IMR-90 (cell line): ENCODE measurements at regions not wholly inside any gene's neighbourhood (a gene's known extent, or its start where the extent isn't known, plus 50 kb on each side); places are given as distances from the start of the nearest gene placed in this dataset.

Experiments
- ATAC-seq: fragments of 200-7000 bp; cut with Tn5 transposase; 2 replicates; pipeline ENCODE4 v1.9.1; 2020; ENCODE audit warnings: low read depth, mild to moderate bottlenecking, moderate library complexity
- BruUV-seq: library from RNA; stranded (reverse); fragments of 400-500 nt; replicated peaks from 2 replicates; lab custom pipeline; 2021; lab: Mats Ljungman, UMichigan
- CTCF ChIA-PET: fragments of 300-600 bp; formaldehyde crosslinking; extraction: SDS; loops from one replicate; lab custom pipeline; 2021; ENCODE audit warnings: antibody characterized with exemption; lab: Yijun Ruan, JAX
- POLR2A ChIA-PET: fragments of 300-600 bp; sonication (Branson Sonifier 250); formaldehyde crosslinking; loops from one replicate; lab custom pipeline; 2022; ENCODE audit warnings: antibody characterized with exemption; ENCODE audit not compliant: unreplicated experiment; lab: Charles Lee
- DNase-seq: peaks from one replicate; pipeline ENCODE4 v3.0.0; 2013
- H2AFZ ChIP-seq: replicated peaks from 2 replicates; pipeline ENCODE3; 2013; ENCODE audit warnings: low read length, mild to moderate bottlenecking; ENCODE audit not compliant: poor library complexity
- H2AK5ac ChIP-seq: 2 replicates; pipeline ENCODE4 v1.6.1; 2013; ENCODE audit warnings: low read depth, low read length, inconsistent platforms
- H2AK9ac ChIP-seq: replicated peaks from 2 replicates; pipeline ENCODE3; 2013; ENCODE audit warnings: mild to moderate bottlenecking, low read depth, low read length, moderate library complexity; ENCODE audit not compliant: poor library complexity
- H2BK120ac ChIP-seq: 2 replicates; pipeline ENCODE4 v1.6.1; 2013; ENCODE audit warnings: low read depth, low read length, inconsistent platforms
- H2BK15ac ChIP-seq: 3 replicates; pipeline ENCODE4 v1.6.1; 2013; ENCODE audit warnings: low read depth, low read length, inconsistent platforms
- H2BK20ac ChIP-seq: 2 replicates; pipeline ENCODE4 v1.6.1; 2013; ENCODE audit warnings: low read depth, mild to moderate bottlenecking, inconsistent platforms, low read length, moderate library complexity
- H2BK5ac ChIP-seq: 2 replicates; pipeline ENCODE4 v1.6.1; 2013; ENCODE audit warnings: mild to moderate bottlenecking, low read depth, low read length, inconsistent platforms; ENCODE audit not compliant: poor library complexity, severe bottlenecking
- H3K14ac ChIP-seq: replicated peaks from 2 replicates; pipeline ENCODE4 v1.6.1; 2013; ENCODE audit warnings: low read depth, low read length, inconsistent platforms
- H3K18ac ChIP-seq: 2 replicates; pipeline ENCODE4 v1.6.1; 2013; ENCODE audit warnings: low read depth, low read length, control low read depth
- H3K23ac ChIP-seq: 2 replicates; pipeline ENCODE4 v1.6.1; 2013; ENCODE audit warnings: low read depth, low read length, inconsistent platforms
- H3K27ac ChIP-seq: 2 replicates; pipeline ENCODE4 v1.5.1; 2013; ENCODE audit warnings: mild to moderate bottlenecking, control low read depth, low read length; ENCODE audit not compliant: insufficient read depth
- H3K27me3 ChIP-seq: 2 replicates; pipeline ENCODE4 v1.6.1; 2013; ENCODE audit warnings: low read length; ENCODE audit not compliant: control insufficient read depth, insufficient read depth
- H3K36me3 ChIP-seq: 2 replicates; pipeline ENCODE4 v1.6.1; 2013; ENCODE audit warnings: low read length, mixed read lengths; ENCODE audit not compliant: control insufficient read depth, insufficient read depth
- H3K4ac ChIP-seq: 2 replicates; pipeline ENCODE4 v1.6.1; 2013; ENCODE audit warnings: low read depth, low read length, inconsistent platforms
- H3K4me1 ChIP-seq: 2 replicates; pipeline ENCODE4 v1.6.1; 2013; ENCODE audit warnings: low read length, mixed read lengths; ENCODE audit not compliant: control insufficient read depth, insufficient read depth
- H3K4me2 ChIP-seq: 2 replicates; pipeline ENCODE4 v1.6.1; 2013; ENCODE audit warnings: low read depth, mild to moderate bottlenecking, control low read depth, low read length, moderate library complexity
- H3K4me3 ChIP-seq: 2 replicates; pipeline ENCODE4 v1.5.1; 2013; ENCODE audit warnings: low read depth, mild to moderate bottlenecking, control low read depth, low read length, moderate library complexity; ENCODE audit not compliant: insufficient read depth
- H3K56ac ChIP-seq: 2 replicates; pipeline ENCODE4 v1.6.1; 2013; ENCODE audit warnings: low read length, inconsistent platforms; ENCODE audit not compliant: insufficient read depth; ENCODE audit errors: extremely low read depth
- H3K79me1 ChIP-seq, 2 experiments: 2 replicates each; pipeline ENCODE4 v1.6.1; 2013; ENCODE audit warnings: low read length in 2 of 2, inconsistent platforms in 1 of 2, low read depth in 1 of 2
- H3K9ac ChIP-seq: 2 replicates; pipeline ENCODE4 v1.6.1; 2013; ENCODE audit warnings: low read depth, low read length, control low read depth
- H3K9me1 ChIP-seq: 2 replicates; pipeline ENCODE4 v1.6.1; 2013; ENCODE audit warnings: low read length, inconsistent platforms; ENCODE audit not compliant: insufficient read depth
- H3K9me3 ChIP-seq: 2 replicates; pipeline ENCODE4 v1.6.1; 2013; ENCODE audit warnings: low read length; ENCODE audit not compliant: control insufficient read depth, insufficient read depth
- H4K20me1 ChIP-seq: 2 replicates; pipeline ENCODE4 v1.6.1; 2013; ENCODE audit warnings: low read length, inconsistent platforms; ENCODE audit not compliant: insufficient read depth
- H4K5ac ChIP-seq: 2 replicates; pipeline ENCODE4 v1.6.1; 2013; ENCODE audit warnings: mild to moderate bottlenecking, low read depth, low read length, control low read depth
- H4K8ac ChIP-seq, 2 experiments: 2 replicates each; pipeline ENCODE4 v1.6.1; 2013; ENCODE audit warnings: low read depth in 2 of 2, low read length in 2 of 2, control low read depth in 1 of 2, inconsistent platforms in 1 of 2
- H4K91ac ChIP-seq: 2 replicates; pipeline ENCODE4 v1.6.1; 2013; ENCODE audit warnings: low read depth, low read length, inconsistent platforms; ENCODE audit not compliant: insufficient read depth
- CHD1 ChIP-seq: IDR thresholded peaks from 2 replicates; pipeline ENCODE4 v1.6.1; 2012; ENCODE audit warnings: low read depth, low read length, improper control_type of control experiment
- FOS ChIP-seq: fragments of 150-350 bp; IDR thresholded peaks from 2 replicates; pipeline ENCODE4 v1.6.1; 2016; ENCODE audit warnings: low read depth, low read length
- MAFK ChIP-seq: IDR thresholded peaks from 2 replicates; pipeline ENCODE4 v1.6.1; 2012; ENCODE audit warnings: low read depth, low read length, improper control_type of control experiment
- WGBS, 2 experiments: methylation state at CpG; one replicate each; pipeline versions ENCODE4 v1.1.5 to v1.1.7; 2013; ENCODE audit warnings: missing lambda C conversion rate in 2 of 2; ENCODE audit not compliant: insufficient read length in 1 of 2; ENCODE audit errors: extremely low coverage in 2 of 2; 5-methylcytosine and 5-hydroxymethylcytosine counted together
- dilution Hi-C: fragments of 300-500 bp; cut with HindIII; formaldehyde crosslinking; loops from one replicate; pipeline ENCODE4 v1.14.3; 2018; ENCODE audit warnings: low sequenced_read_pairs; ENCODE audit not compliant: unreplicated experiment
- in situ Hi-C: fragments of 300-500 bp; cut with MboI; formaldehyde crosslinking; loops from 3 replicates; pipeline ENCODE4 v1.14.3; 2019; ENCODE audit warnings: low sequenced_read_pairs, inconsistent platforms, mixed read lengths
- intact Hi-C: fragments of 100-400 bp; cut with micrococcal nuclease; formaldehyde crosslinking; loops from 2 replicates; pipeline ENCODE4 v1.10.0; 2022
- TF ChIP-seq, protein P1 (sequence below): conservative IDR thresholded peaks from 2 replicates; pipeline ENCODE4 v1.5.1; 2012; ENCODE audit warnings: mild to moderate bottlenecking, low read depth, low read length, improper control_type of control experiment
- TF ChIP-seq, protein P2 (sequence below): fragments of 150-350 bp; IDR thresholded peaks from 2 replicates; pipeline ENCODE4 v1.6.1; 2016; ENCODE audit warnings: low read depth, mild to moderate bottlenecking, low read length, moderate library complexity, borderline replicate concordance
- TF ChIP-seq, protein P3 (sequence below): fragments of 150-350 bp; IDR thresholded peaks from 2 replicates; pipeline ENCODE4 v1.6.1; 2017; ENCODE audit warnings: mild to moderate bottlenecking, antibody characterized with exemption, low read length, low read depth

DNA sequence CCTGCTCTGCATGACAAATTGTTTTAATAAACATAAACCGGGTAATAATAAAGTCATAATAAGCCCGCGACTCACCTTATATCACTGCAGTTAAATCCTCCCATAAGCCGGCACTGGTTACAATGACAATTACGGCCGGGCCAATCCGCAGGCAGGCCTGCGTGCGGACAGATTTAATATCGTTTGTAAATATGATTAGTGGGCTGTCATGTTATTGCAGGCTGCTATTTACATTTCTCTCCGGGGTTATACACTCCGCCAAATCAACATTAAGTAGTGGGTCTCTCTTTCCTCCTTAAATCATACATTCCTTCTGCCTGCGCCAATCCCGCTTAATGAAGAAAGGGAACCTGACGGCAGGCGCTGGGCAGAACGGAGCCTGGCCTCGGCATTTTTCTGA is 51.8 kb upstream of the LMO1 start:
- no peak for DNase-seq

More for the DNA sequence above, 51.8 kb upstream of the LMO1 start:
- BruUV-seq: no TSS peak
- H3K4me1 ChIP-seq: no peaks in the 10 kb centered on the region
- peaks cover 41% of the 10 kb centered on the region for H3K27me3 ChIP-seq
- no peaks in the 10 kb centered on the region for H3K9me3 ChIP-seq
- H3K56ac ChIP-seq: no peak overlapping the region
- no peak overlapping the region for H2BK15ac ChIP-seq
- WGBS, 2 experiments: no CpG with 5 or more reads among the region's 18 CpGs
- H4K20me1 ChIP-seq: no peaks in the 10 kb centered on the region
- no peaks in the 10 kb centered on the region for H3K36me3 ChIP-seq
- no peaks in the 10 kb centered on the region for H3K79me1 ChIP-seq
- CTCF ChIA-PET: no interaction called here
- no peak overlapping the region for H3K4ac ChIP-seq
- no peak overlapping the region for H2BK20ac ChIP-seq
- H2AFZ ChIP-seq: no peak overlapping the region
- no peaks in the 10 kb centered on the region for H3K9me1 ChIP-seq
- H3K4me3 ChIP-seq: no peak overlapping the region
- no peak overlapping the region for H2BK5ac ChIP-seq
- no peak overlapping the region for H4K5ac ChIP-seq
- H3K18ac ChIP-seq: no peak overlapping the region
- no peak overlapping the region for H3K9ac ChIP-seq
- no peak for ATAC-seq
- POLR2A ChIA-PET: no interaction called here
- H3K4me2 ChIP-seq: no peak overlapping the region
- H3K23ac ChIP-seq: no peak overlapping the region
- no peak overlapping the region for H3K14ac ChIP-seq
- in situ Hi-C loops (no loop called here), intact Hi-C loops (no loop called here), dilution Hi-C loops (no loop called here)
- no peak overlapping the region for H4K91ac ChIP-seq
- H2BK120ac ChIP-seq: no peak overlapping the region
- H4K8ac ChIP-seq: no peak overlapping the region
- H2AK9ac ChIP-seq: no peak overlapping the region
- H2AK5ac ChIP-seq: no peak overlapping the region
- H3K27ac ChIP-seq: no peak overlapping the region
- no peak for TF ChIP-seq CHD1
- TF ChIP-seq, protein P1, sequence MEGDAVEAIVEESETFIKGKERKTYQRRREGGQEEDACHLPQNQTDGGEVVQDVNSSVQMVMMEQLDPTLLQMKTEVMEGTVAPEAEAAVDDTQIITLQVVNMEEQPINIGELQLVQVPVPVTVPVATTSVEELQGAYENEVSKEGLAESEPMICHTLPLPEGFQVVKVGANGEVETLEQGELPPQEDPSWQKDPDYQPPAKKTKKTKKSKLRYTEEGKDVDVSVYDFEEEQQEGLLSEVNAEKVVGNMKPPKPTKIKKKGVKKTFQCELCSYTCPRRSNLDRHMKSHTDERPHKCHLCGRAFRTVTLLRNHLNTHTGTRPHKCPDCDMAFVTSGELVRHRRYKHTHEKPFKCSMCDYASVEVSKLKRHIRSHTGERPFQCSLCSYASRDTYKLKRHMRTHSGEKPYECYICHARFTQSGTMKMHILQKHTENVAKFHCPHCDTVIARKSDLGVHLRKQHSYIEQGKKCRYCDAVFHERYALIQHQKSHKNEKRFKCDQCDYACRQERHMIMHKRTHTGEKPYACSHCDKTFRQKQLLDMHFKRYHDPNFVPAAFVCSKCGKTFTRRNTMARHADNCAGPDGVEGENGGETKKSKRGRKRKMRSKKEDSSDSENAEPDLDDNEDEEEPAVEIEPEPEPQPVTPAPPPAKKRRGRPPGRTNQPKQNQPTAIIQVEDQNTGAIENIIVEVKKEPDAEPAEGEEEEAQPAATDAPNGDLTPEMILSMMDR: no peak
- TF ChIP-seq, protein P2, sequence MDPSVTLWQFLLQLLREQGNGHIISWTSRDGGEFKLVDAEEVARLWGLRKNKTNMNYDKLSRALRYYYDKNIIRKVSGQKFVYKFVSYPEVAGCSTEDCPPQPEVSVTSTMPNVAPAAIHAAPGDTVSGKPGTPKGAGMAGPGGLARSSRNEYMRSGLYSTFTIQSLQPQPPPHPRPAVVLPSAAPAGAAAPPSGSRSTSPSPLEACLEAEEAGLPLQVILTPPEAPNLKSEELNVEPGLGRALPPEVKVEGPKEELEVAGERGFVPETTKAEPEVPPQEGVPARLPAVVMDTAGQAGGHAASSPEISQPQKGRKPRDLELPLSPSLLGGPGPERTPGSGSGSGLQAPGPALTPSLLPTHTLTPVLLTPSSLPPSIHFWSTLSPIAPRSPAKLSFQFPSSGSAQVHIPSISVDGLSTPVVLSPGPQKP: no peak
- no peak for TF ChIP-seq FOS
- TF ChIP-seq MAFK: no peak
- TF ChIP-seq, protein P3, sequence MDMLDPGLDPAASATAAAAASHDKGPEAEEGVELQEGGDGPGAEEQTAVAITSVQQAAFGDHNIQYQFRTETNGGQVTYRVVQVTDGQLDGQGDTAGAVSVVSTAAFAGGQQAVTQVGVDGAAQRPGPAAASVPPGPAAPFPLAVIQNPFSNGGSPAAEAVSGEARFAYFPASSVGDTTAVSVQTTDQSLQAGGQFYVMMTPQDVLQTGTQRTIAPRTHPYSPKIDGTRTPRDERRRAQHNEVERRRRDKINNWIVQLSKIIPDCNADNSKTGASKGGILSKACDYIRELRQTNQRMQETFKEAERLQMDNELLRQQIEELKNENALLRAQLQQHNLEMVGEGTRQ: no peak
